ENCODE measurements at regions not wholly inside any gene's neighbourhood (a gene's known extent, or its start where the extent isn't known, plus 50 kb on each side); places are given as distances from the start of the nearest gene placed in this dataset.

DNA sequence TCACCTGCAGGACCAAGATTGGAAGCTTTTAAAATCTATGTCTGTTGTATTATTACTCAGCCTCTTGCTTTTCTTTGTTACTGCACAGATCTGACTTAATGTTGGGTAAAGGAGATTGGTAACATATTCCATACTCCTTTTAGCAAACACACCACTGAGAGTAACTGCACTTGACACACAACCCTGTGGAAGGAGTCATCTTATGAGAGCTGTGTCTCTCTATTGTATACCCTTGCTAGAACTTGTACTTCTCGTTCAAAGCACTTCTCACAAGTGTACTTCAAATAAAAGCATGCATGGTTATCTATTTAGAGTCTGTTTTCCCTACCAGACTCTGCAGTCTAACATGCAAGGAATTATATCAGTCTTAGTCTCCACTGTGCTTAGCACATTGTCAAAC is 813.4 kb downstream of the ADGRL2 start:
- no peak for TF ChIP-seq POLR2AphosphoS5 (IDR thresholded peaks at IDR 0.05)
- no peak for TF ChIP-seq CTCF (IDR thresholded peaks at IDR 0.05)

Data from suprapubic skin (tissue), 3 donors.